NCI-H2171 treated with DMSO at 0.1 percent for 48 hours (cell line): ENCODE measurements at regions not wholly inside any gene's neighbourhood (a gene's known extent, or its start where the extent isn't known, plus 50 kb on each side); places are given as distances from the start of the nearest gene placed in this dataset.
A peak's percentile ranks its signal among the peaks of the same experiment; 100 is the strongest.
"Not testable (repeated sequence)": the region's sequence is repeated elsewhere in the genome, so short reads cannot be mapped to it uniquely, and the experiment has no call there.

Source experiments
- DNase-seq: peaks from one replicate; lab custom pipeline; 2025; lab: John Stamatoyannopoulos, UW

DNA sequence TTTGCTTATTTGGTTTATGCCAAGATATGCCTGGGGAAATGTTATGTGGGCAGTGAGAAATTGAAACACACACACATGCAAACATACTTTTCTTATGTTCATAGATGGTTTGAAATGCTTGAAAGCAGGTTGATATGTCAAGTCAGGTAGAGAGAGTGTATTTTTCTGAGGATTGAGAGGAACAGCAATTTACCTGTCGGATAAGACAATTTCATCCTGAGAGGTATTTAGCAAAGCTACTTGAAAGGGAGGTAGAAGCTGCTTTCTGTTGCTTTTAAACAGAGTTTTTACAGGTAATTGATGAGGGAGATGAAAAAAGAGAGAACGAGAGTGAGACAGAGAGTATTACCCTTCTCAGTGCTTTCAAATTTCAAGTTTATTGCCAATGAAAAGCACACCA, 854.3 kb downstream of the CDH8 start:
- DNase-seq, result no peak

- DNase-seq, result no peak
Observed at GRCh38 chr16:61179561-61179960, 856.7 kb downstream of the CDH8 start.

- no peak for DNase-seq
Observed at GRCh38 chr16:61165797-61166196, 870.4 kb downstream of the CDH8 start.

- no peak for DNase-seq
Observed at GRCh38 chr16:61150351-61150750, 885.9 kb downstream of the CDH8 start.

DNA sequence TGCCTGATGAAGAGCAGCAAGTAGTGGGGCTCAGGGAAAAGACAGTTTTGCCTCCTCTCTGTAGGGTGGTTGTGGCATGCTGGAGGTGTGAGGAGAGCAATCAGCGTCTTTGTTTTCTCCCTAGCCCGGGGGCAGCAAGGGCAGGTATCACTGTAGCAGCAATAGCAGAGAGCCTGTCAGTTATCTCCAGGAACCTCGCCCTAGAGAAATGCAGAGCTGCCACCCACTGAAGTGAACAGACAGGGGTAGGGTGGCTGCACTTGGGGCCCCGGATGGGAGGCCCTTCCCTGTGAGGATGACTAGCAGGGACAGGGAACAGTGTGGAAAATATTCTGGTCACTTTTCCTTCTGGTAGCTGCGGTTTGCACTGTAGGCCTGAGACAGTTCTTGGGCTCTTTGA, 886.5 kb downstream of the CDH8 start:
- DNase-seq, result no peak

GRCh38 chr16:61148930-61149329, 887.3 kb downstream of the CDH8 start:
- DNase-seq, result peak; percentile 11

- no peak for DNase-seq
Observed at GRCh38 chr16:61146429-61146828, 889.8 kb downstream of the CDH8 start.

- no peak for DNase-seq
Observed at GRCh38 chr16:61131447-61131846, 904.8 kb downstream of the CDH8 start.

DNA sequence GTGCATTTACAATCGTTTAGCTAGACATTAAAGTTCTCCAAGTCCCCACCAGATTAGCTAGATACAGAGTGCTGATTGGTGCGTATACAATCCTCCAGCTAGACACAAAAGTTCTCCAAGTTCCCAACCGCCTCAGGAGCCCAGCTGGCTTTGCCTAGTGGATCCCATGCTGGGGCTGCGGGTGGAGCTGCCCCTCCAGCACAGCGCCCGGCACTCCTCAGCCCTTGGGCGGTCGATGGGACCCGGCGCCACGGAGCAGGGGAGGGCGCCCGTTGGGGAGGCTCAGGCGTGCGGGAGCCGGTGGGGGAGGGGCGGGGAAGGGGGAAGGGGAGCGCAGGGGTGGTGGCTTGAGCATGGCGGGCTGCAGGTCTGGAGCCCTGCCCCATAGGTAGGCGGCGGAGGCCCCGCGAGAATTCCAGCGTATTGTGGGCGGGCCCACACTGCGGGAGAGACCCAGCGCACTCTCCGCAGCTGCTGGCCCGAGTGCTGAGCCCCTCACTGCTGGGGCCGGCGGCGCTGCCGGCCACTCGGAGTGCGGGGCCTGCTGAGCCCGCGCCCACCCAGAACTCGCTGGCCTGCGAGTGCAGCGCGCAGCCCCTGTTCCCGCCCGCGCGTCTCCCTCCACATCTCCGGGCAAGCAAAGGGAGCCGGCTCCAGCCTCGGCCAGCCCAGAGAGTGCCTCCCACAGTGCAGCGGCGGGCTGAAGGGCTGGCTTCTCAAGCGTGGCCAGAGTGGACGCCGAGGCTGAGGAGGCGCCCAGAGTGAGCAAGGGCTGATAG, 907.5 kb downstream of the CDH8 start:
- no peak for DNase-seq

DNA sequence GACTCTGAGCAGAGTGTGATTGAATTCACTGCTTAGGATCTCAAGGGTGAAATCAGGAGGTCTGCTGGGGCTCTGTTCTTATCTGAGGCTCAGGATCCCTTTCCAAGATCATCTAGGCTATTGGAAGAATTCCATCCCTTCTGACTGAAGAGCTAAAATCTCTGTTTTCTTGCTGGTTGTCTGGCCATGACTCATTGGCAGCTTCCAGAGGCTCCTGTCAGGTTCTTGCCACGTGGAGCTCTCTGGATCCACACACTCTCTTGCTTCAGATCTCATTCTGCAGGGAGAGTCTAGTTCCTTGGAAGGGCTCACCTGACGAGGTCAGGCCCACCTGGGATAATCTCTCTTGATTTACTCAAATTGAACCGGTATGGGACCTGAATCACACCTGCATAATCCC, 930.7 kb downstream of the CDH8 start:
- no peak for DNase-seq

DNA sequence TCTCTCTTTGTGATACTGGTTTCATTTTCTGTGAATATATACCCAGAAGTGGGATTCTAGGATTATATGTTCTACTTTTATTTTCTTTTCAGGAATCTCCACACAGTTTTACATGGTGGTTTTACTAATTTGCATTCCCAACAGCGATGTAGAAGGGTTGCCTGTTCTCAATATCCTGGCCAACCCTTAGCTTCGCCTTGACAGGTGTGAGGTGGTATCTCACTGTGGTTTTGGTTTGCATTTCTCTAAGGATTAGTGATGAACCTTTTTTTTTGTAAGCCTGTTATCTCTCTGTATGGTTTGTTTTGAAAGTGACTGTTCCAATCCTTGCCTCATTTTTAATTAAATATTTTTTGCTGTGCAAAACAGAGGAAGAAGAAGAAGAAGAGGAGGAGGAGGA, 937.7 kb downstream of the CDH8 start:
- no peak for DNase-seq

DNA sequence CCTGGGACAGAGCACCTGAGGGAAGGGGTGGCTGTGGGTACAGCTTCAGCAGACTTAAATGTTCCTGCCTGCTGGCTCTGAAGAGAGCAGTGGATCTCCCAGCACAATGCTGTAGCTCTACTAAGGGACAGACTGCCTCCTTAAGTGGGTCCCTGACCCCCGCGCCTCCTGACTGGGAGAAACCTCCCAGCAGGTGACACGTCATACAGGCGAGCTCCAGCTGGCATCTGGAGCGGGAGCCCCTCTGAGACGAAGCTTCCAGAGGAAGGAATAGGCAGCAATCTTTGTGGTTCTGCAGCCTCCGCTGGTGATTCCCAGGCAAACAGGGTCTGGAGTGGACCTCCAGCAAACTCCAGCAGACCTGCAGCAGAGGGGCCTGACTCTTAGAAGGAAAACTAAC, 944.9 kb downstream of the CDH8 start:
- DNase-seq, result not testable (repeated sequence)

DNA sequence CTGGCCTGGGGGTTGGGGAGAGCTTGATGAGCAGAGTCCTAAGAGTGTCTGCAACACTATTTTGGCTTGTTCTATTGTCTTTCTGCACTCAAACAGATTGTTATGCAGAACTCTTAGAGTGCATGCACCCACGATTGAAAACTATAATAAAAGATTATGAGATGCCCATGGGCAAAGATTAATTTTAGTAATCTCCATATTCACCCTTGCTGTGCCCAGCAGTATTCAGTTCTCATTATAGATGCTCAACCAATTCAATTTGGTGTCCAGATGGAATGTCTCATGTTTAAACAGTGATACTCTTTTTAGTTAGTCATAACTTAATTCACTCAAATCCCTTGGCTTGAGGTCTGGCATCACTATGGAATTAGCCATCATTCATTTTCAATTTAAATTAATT, 952.5 kb downstream of the CDH8 start:
- DNase-seq, result no peak

- no peak for DNase-seq
Observed at GRCh38 chr16:61074324-61074723, 961.9 kb downstream of the CDH8 start.

GRCh38 chr16:61057635-61058034, 978.6 kb downstream of the CDH8 start:
- DNase-seq, result no peak

DNA sequence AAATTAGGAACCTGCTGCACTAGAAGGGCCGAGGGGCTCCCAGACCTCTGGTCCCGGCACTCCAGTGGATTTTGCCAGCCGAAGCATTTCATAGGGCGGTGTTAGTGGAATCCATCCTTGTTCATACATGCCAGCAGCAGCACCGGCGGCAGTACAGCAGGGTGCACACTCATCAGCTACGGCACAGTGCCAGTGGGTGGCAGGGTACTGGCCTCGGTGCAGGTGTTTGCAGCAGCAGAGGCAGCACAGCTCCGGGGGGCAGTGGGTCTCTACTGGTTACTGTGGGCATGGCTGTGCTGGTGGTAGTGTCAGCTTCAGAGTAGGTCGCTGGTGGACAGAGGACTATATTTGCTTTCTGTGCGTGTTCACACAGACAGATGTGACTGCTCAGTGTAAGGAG, 985.7 kb downstream of the CDH8 start:
- DNase-seq, result no peak

- DNase-seq, result no peak
Observed at GRCh38 chr16:61045931-61046330, 990.3 kb downstream of the CDH8 start.

DNA sequence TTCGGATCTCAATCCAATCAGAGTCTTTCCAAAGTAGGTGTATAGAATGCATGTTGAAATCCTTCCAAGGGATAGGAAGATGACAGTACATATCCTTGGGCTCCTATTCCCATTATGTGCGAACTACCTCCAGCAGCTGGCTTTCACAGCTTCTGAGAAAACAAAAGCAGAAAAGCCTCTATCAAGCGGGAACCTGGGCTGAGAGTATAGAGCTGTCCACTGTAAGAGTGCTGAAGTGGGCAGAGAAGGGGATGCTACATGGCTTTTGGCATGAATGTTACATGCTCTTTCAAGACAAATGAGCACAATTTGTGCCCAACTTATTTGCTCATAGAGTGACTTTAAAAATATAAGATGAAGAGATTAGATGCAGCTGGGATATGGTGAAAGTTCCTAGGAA, 993.5 kb downstream of the CDH8 start:
- DNase-seq, result no peak

DNA sequence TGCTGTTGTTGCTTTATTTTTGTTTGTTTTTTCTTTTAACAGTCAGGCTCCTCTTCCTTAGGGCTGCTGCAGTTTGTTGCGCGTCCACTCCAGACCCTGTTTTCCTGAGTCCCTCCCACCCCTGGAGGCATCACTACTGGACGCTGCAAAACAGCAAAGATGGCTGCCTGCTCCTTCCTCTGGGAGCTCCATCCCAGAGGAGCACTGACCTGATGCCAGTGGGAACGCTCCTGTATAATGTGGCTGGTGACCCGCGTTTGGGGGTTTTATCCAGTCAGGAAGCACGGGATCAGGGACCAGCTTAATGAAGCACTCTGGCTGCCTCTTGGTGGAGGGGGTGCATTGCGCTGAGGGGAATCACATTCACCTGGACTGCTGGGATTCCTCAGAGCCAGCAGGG, 1005.6 kb downstream of the CDH8 start:
- DNase-seq, result no peak

GRCh38 chr16:61024180-61024900, 1011.9 kb downstream of the CDH8 start:
- no peak for DNase-seq

DNA sequence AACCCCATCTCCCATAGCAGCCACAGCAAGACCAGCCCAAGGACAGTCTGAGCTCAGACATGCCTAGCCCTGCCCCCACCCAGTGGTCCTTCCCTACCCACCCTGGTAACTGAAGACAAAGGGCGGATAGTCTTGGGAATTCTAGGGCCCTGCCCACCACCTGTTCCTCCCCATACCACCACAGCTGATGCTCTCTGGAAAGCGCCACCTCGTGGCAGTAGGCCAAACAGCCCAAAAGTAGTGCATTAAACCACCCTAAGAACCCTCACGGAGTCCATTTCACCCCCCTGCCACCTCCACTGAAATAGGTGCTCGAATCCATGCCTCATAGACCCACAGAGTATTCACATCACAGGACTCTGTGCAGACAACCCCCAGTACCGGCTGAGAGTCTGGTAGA, 1021.4 kb downstream of the CDH8 start:
- DNase-seq, result no peak

GRCh38 chr16:61007694-61008093, 1028.5 kb downstream of the CDH8 start:
- DNase-seq, result no peak

- DNase-seq, result no peak
Observed at GRCh38 chr16:61005952-61006351, 1030.3 kb downstream of the CDH8 start.
